Right atrium auricular region (tissue), 2 donors: ENCODE measurements at regions not wholly inside any gene's neighbourhood (a gene's known extent, or its start where the extent isn't known, plus 50 kb on each side); places are given as distances from the start of the nearest gene placed in this dataset.
"Not testable (repeated sequence)": the region's sequence is repeated elsewhere in the genome, so short reads cannot be mapped to it uniquely, and the experiment has no call there.

Source experiments
- DNase-seq: peaks from one replicate; pipeline ENCODE4 v3.0.0-alpha.2; 2019; ENCODE audit warnings: low spot score
- H3K27ac ChIP-seq, 2 donors: fragments of 200-600 bp; sonication (generic); 1 replicate in 1 of 2; 2 replicates in 1 of 2; pipeline ENCODE4 v1.5.1; 2016 to 2019
- H3K27me3 ChIP-seq, 2 donors: fragments of 200-600 bp; sonication (generic); one replicate each; pipeline versions ENCODE4 v1.5.1 to v1.6.0; 2017 to 2019
- H3K36me3 ChIP-seq: fragments of 200-600 bp; sonication (generic); one replicate; pipeline ENCODE4 v1.5.1; 2016
- H3K4me1 ChIP-seq, 2 donors: fragments of 200-600 bp; sonication (generic); one replicate each; pipeline versions ENCODE4 v1.5.1 to v1.6.0; 2017 to 2019
- H3K4me3 ChIP-seq, 2 donors: fragments of 200-600 bp; sonication (generic); 1 replicate in 1 of 2; 2 replicates in 1 of 2; pipeline ENCODE4 v1.5.1; 2017 to 2019; ENCODE audit warnings: mild to moderate bottlenecking in 1 of 2, moderate library complexity in 1 of 2
- H3K9me3 ChIP-seq, 2 donors: fragments of 200-600 bp; sonication (generic); one replicate each; pipeline ENCODE4 v1.5.1; 2019
- CTCF ChIP-seq, 2 donors: fragments of 200-600 bp; sonication (generic); IDR thresholded peaks; one replicate each; pipeline ENCODE4 v1.5.1; 2019; ENCODE audit warnings: antibody characterized with exemption in 2 of 2

- no peaks in the 10 kb centered on the region for H3K27me3 ChIP-seq
- DNase-seq = no peak
- no peak overlapping the region for H3K4me3 ChIP-seq
- peaks cover 0 to 3% of the 10 kb centered on the region in 2 donors for H3K4me1 ChIP-seq
- H3K27ac ChIP-seq = no peak overlapping the region
- TF ChIP-seq CTCF (IDR thresholded peaks at IDR 0.05) = no peak
- H3K36me3 ChIP-seq = no peaks in the 10 kb centered on the region
- no peaks in the 10 kb centered on the region for H3K9me3 ChIP-seq
These were observed 124.4 kb downstream of the GXYLT1 start for GRCh38 chr12:42020226-42020625.

GRCh38 chr12:42019746-42020145, 124.9 kb downstream of the GXYLT1 start:
- Histone ChIP-seq H3K4me1 (peaks cover 0 to 3% of the 10 kb centered on the region in 2 donors), H3K4me3 (no peak overlapping the region), H3K36me3 (no peaks in the 10 kb centered on the region), H3K9me3 (no peaks in the 10 kb centered on the region), H3K27ac (no peak overlapping the region), H3K27me3 (no peaks in the 10 kb centered on the region)
- DNase-seq = no peak
- no peak for TF ChIP-seq CTCF (IDR thresholded peaks at IDR 0.05)

- TF ChIP-seq CTCF (IDR thresholded peaks at IDR 0.05) = no peak
These were observed 127.6 kb downstream of the GXYLT1 start for GRCh38 chr12:42017051-42017450.

GRCh38 chr12:42015051-42015461, 129.6 kb downstream of the GXYLT1 start:
- no peaks in the 10 kb centered on the region for H3K9me3 ChIP-seq
- H3K4me1 ChIP-seq = no peaks in the 10 kb centered on the region
- no peaks in the 10 kb centered on the region for H3K27me3 ChIP-seq
- H3K27ac ChIP-seq = no peak overlapping the region
- TF ChIP-seq CTCF (IDR thresholded peaks at IDR 0.05) = no peak
- no peak overlapping the region for H3K4me3 ChIP-seq
- no peaks in the 10 kb centered on the region for H3K36me3 ChIP-seq
- DNase-seq = no peak

More at GRCh38 chr12:42017051-42017450, 127.6 kb downstream of the GXYLT1 start:
- DNase-seq = no peak
- Histone ChIP-seq H3K4me3 (no peak overlapping the region), H3K36me3 (no peaks in the 10 kb centered on the region), H3K4me1 (no peaks in the 10 kb centered on the region), H3K9me3 (no peaks in the 10 kb centered on the region), H3K27ac (no peak overlapping the region), H3K27me3 (no peaks in the 10 kb centered on the region)

- not testable (repeated sequence) for H3K27ac ChIP-seq, H3K4me3 ChIP-seq, H3K36me3 ChIP-seq, DNase-seq, H3K4me1 ChIP-seq, H3K9me3 ChIP-seq, H3K27me3 ChIP-seq
These were observed 132.2 kb downstream of the GXYLT1 start for GRCh38 chr12:42012501-42012900.

- Histone ChIP-seq H3K9me3 (no peaks in the 10 kb centered on the region), H3K36me3 (no peaks in the 10 kb centered on the region), H3K4me1 (no peaks in the 10 kb centered on the region), H3K4me3 (no peak overlapping the region), H3K27ac (no peak overlapping the region), H3K27me3 (no peaks in the 10 kb centered on the region)
- TF ChIP-seq CTCF (IDR thresholded peaks at IDR 0.05) = no peak
- no peak for DNase-seq
These were observed 134.0 kb downstream of the GXYLT1 start for GRCh38 chr12:42010715-42011114.
